ENCODE measurements at regions not wholly inside any gene's neighbourhood (a gene's known extent, or its start where the extent isn't known, plus 50 kb on each side); places are given as distances from the start of the nearest gene placed in this dataset.

DNA sequence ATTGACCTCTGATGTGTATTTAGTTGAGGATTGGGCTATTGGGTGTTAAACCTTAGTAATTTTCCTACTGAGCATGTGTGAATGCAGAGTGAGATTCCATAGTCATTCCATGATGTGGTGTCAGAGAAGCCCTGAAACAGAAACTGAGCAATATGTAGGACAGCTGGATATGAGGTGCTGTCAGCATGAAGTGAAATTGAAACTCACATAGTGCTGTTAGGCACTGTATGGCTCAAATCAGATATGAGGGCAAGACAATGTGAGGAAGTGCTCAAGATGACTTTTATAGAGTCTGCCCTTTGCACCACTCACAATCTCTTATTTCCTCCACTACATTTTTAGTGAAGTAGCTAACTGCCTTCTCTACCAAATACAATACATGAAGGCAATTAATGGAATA is 188.3 kb downstream of the SH3BGRL start:
- H3K27ac ChIP-seq (ENCODE audit: low read depth, low read length, poor library complexity, severe bottlenecking), result no peak overlapping the region
- H4K20me1 ChIP-seq (ENCODE audit: insufficient read depth, low read length), result no peaks in the 10 kb centered on the region
- TF ChIP-seq EZH2phosphoT487 (IDR thresholded peaks at IDR 0.05; ENCODE audit: borderline replicate concordance, low read depth, low read length), result no peak
- TF ChIP-seq, protein P1, sequence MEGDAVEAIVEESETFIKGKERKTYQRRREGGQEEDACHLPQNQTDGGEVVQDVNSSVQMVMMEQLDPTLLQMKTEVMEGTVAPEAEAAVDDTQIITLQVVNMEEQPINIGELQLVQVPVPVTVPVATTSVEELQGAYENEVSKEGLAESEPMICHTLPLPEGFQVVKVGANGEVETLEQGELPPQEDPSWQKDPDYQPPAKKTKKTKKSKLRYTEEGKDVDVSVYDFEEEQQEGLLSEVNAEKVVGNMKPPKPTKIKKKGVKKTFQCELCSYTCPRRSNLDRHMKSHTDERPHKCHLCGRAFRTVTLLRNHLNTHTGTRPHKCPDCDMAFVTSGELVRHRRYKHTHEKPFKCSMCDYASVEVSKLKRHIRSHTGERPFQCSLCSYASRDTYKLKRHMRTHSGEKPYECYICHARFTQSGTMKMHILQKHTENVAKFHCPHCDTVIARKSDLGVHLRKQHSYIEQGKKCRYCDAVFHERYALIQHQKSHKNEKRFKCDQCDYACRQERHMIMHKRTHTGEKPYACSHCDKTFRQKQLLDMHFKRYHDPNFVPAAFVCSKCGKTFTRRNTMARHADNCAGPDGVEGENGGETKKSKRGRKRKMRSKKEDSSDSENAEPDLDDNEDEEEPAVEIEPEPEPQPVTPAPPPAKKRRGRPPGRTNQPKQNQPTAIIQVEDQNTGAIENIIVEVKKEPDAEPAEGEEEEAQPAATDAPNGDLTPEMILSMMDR (conservative IDR thresholded peaks at IDR 0.05; ENCODE audit: low read length), result no peak

DNA sequence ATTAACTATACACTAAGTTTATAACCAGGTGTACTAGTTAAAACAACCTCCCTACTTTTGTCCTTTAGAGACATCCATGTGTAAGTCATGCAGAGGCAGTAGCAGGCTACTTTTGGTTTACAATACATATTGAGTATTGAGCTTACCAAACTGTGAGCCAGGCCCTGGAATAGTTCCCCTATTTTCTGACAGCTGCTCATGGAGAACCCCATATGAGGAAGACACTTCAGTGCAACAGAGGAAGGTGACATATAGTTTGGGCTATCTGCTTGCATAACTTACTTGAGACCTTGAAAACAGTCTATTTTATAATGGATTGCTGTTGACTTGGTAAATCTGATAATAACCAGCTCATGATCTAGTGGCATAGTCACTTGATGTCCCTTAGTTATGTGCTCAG is 190.5 kb downstream of the SH3BGRL start:
- no TSS peak for BruUV-seq (replicated peaks)
- Histone ChIP-seq H2AFZ (ENCODE audit: low read length) (no peak overlapping the region), H4K20me1 (ENCODE audit: insufficient read depth, low read length) (no peaks in the 10 kb centered on the region), H3K4me1 (ENCODE audit: insufficient read depth, low read length, poor library complexity, severe bottlenecking) (no peaks in the 10 kb centered on the region), H3K4me2 (ENCODE audit: low read length) (no peak overlapping the region), H3K79me2 (ENCODE audit: insufficient read depth, low read depth, low read length) (no peaks in the 10 kb centered on the region), H3K27ac (ENCODE audit: low read depth, low read length, poor library complexity, severe bottlenecking) (no peak overlapping the region), H3K9me2 (ENCODE audit: insufficient read depth, low read length) (no peaks in the 10 kb centered on the region), H3K4me3 (ENCODE audit: low read depth, low read length, poor library complexity, severe bottlenecking) (no peak overlapping the region), H3K36me3 (ENCODE audit: insufficient read depth, low read length) (no peaks in the 10 kb centered on the region), H3K9me3 (ENCODE audit: low read length) (no peaks in the 10 kb centered on the region)
- no peak for DNase-seq (ENCODE audit: low spot score)
- TF ChIP-seq EZH2phosphoT487 (IDR thresholded peaks at IDR 0.05; ENCODE audit: borderline replicate concordance, low read depth, low read length), result no peak
- TF ChIP-seq, protein P1 (conservative IDR thresholded peaks at IDR 0.05; ENCODE audit: low read length), result no peak
- ChIA-PET POLR2A (no interaction called here), CTCF (ENCODE audit: unreplicated experiment) (no interaction called here)
- intact Hi-C loops (cut with micrococcal nuclease; ENCODE audit: unreplicated experiment), result no loop called here

More for the DNA sequence above, 188.3 kb downstream of the SH3BGRL start:
- intact Hi-C loops (cut with micrococcal nuclease; ENCODE audit: unreplicated experiment), result no loop called here
- H3K79me2 ChIP-seq (ENCODE audit: insufficient read depth, low read depth, low read length), result no peaks in the 10 kb centered on the region
- no peaks in the 10 kb centered on the region for H3K9me2 ChIP-seq (ENCODE audit: insufficient read depth, low read length)
- ChIA-PET POLR2A (no interaction called here), CTCF (ENCODE audit: unreplicated experiment) (no interaction called here)
- no peaks in the 10 kb centered on the region for H3K4me1 ChIP-seq (ENCODE audit: insufficient read depth, low read length, poor library complexity, severe bottlenecking)
- H3K4me2 ChIP-seq (ENCODE audit: low read length), result no peak overlapping the region
- H3K4me3 ChIP-seq (ENCODE audit: low read depth, low read length, poor library complexity, severe bottlenecking), result no peak overlapping the region
- no peak for DNase-seq (ENCODE audit: low spot score)
- no peaks in the 10 kb centered on the region for H3K36me3 ChIP-seq (ENCODE audit: insufficient read depth, low read length)
- no peaks in the 10 kb centered on the region for H3K9me3 ChIP-seq (ENCODE audit: low read length)
- no TSS peak for BruUV-seq (replicated peaks)
- no peak overlapping the region for H2AFZ ChIP-seq (ENCODE audit: low read length)

DNA sequence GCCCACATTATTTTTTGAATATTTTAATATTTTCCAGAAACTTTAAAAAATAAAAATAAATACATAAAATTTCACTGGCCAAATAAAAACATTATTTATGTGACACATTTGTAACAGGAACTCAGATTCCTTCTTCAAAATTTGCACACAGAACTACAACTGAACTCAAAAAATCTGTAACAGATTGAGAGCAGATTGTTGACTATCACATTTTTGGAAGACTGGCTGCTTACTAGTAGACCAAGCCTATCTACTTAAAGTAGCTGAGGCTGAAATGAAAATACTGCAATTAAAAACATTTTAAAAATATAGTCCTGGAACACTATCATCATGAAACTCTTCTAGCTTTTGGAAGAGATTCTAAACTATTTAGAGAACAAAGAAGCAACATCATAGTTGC is 203.9 kb downstream of the SH3BGRL start:
- no peak overlapping the region for H3K4me2 ChIP-seq (ENCODE audit: low read length)
- no peaks in the 10 kb centered on the region for H4K20me1 ChIP-seq (ENCODE audit: insufficient read depth, low read length)
- H3K4me1 ChIP-seq (ENCODE audit: insufficient read depth, low read length, poor library complexity, severe bottlenecking), result no peaks in the 10 kb centered on the region
- H3K9me2 ChIP-seq (ENCODE audit: insufficient read depth, low read length), result no peaks in the 10 kb centered on the region
- intact Hi-C loops (cut with micrococcal nuclease; ENCODE audit: unreplicated experiment), result no loop called here
- H3K27ac ChIP-seq (ENCODE audit: low read depth, low read length, poor library complexity, severe bottlenecking), result no peak overlapping the region
- BruUV-seq (replicated peaks), result no TSS peak
- no peaks in the 10 kb centered on the region for H3K79me2 ChIP-seq (ENCODE audit: insufficient read depth, low read depth, low read length)
- H3K4me3 ChIP-seq (ENCODE audit: low read depth, low read length, poor library complexity, severe bottlenecking), result no peak overlapping the region
- no peaks in the 10 kb centered on the region for H3K9me3 ChIP-seq (ENCODE audit: low read length)
- DNase-seq (ENCODE audit: low spot score), result no peak
- no peaks in the 10 kb centered on the region for H3K36me3 ChIP-seq (ENCODE audit: insufficient read depth, low read length)
- ChIA-PET POLR2A (no interaction called here), CTCF (ENCODE audit: unreplicated experiment) (no interaction called here)
- TF ChIP-seq, protein P1 (conservative IDR thresholded peaks at IDR 0.05; ENCODE audit: low read length), result no peak
- no peak for TF ChIP-seq EZH2phosphoT487 (IDR thresholded peaks at IDR 0.05; ENCODE audit: borderline replicate concordance, low read depth, low read length)
- H2AFZ ChIP-seq (ENCODE audit: low read length), result no peak overlapping the region
